Gastrocnemius medialis (tissue), 4 donors: ENCODE measurements at regions not wholly inside any gene's neighbourhood (a gene's known extent, or its start where the extent isn't known, plus 50 kb on each side); places are given as distances from the start of the nearest gene placed in this dataset.

Experiments used
- POLR2A ChIP-seq, 2 donors: fragments of 450-650 bp; IDR thresholded peaks; one replicate each; pipeline ENCODE4 v1.6.1; 2017; ENCODE audit warnings: antibody characterized with exemption in 2 of 2, mild to moderate bottlenecking in 2 of 2, moderate library complexity in 2 of 2
- TF ChIP-seq, protein P1 (sequence below), 5 experiments: fragments of 450-650 bp in 3 of 5; fragments of 200-600 bp in 2 of 5; sonication (generic) in 2 of 5; IDR thresholded peaks in 4 of 5; conservative IDR thresholded peaks in 1 of 5; 1 replicate in 4 of 5; 2 replicates in 1 of 5; pipeline ENCODE4 v1.5.1; 2016 to 2019; ENCODE audit warnings: antibody characterized with exemption in 5 of 5, mild to moderate bottlenecking in 3 of 5, moderate library complexity in 3 of 5

DNA sequence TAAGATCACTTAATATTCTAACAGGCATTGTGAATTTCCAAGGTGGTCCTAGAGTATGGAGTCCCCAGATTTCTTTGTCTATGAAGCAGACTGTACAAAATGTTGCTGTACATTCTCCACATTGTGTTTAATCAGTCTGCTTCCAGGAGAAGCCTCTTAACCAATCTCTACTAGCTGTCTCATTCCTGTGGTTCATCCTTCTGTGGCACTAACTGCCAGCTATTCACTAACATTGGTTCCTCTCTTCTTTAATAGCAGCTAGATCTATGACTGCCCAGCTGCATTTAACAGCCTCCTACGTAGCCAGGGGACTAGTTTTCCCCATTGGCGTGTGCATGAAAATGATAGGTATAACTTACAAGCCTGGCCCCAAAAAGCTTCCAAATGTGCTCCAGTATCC is 395.4 kb downstream of the SAMD5 start:
- no peak for TF ChIP-seq POLR2A (IDR thresholded peaks at IDR 0.05)
- TF ChIP-seq, protein P1, sequence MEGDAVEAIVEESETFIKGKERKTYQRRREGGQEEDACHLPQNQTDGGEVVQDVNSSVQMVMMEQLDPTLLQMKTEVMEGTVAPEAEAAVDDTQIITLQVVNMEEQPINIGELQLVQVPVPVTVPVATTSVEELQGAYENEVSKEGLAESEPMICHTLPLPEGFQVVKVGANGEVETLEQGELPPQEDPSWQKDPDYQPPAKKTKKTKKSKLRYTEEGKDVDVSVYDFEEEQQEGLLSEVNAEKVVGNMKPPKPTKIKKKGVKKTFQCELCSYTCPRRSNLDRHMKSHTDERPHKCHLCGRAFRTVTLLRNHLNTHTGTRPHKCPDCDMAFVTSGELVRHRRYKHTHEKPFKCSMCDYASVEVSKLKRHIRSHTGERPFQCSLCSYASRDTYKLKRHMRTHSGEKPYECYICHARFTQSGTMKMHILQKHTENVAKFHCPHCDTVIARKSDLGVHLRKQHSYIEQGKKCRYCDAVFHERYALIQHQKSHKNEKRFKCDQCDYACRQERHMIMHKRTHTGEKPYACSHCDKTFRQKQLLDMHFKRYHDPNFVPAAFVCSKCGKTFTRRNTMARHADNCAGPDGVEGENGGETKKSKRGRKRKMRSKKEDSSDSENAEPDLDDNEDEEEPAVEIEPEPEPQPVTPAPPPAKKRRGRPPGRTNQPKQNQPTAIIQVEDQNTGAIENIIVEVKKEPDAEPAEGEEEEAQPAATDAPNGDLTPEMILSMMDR (IDR thresholded peaks at IDR 0.05 in 4 of 5, conservative IDR thresholded peaks at IDR 0.05 in 1 of 5): no peak
